HCT116 (cell line): ENCODE measurements at regions not wholly inside any gene's neighbourhood (a gene's known extent, or its start where the extent isn't known, plus 50 kb on each side); places are given as distances from the start of the nearest gene placed in this dataset.

Experiments used
- CTCF ChIP-seq, 3 experiments: fragments of 200-600 bp in 1 of 3; sonication (generic) in 1 of 3; IDR thresholded peaks in 2 of 3; conservative IDR thresholded peaks in 1 of 3; 2 replicates each; pipeline ENCODE4 v1.5.1; 2012 to 2017; ENCODE audit warnings: low read depth in 2 of 3, low read length in 2 of 3, antibody characterized with exemption in 1 of 3, borderline replicate concordance in 1 of 3, control low read depth in 1 of 3, mild to moderate bottlenecking in 1 of 3, mixed read lengths in 1 of 3, mixed run types in 1 of 3, moderate library complexity in 1 of 3; ENCODE audit not compliant: insufficient read depth in 1 of 3
- EZH2 ChIP-seq: fragments of 200-600 bp; sonication (generic); IDR thresholded peaks from 2 replicates; pipeline ENCODE4 v1.6.1; 2017; ENCODE audit warnings: antibody characterized with exemption, mixed run types
- MAX ChIP-seq: IDR thresholded peaks from 2 replicates; pipeline ENCODE4 v1.6.1; 2012
- POLR2A ChIP-seq: IDR thresholded peaks from 2 replicates; pipeline ENCODE4 v1.7.0; 2011; ENCODE audit warnings: borderline replicate concordance; ENCODE audit not compliant: insufficient read depth, insufficient read length; ENCODE audit errors: extremely low read depth
- POLR2AphosphoS5 ChIP-seq: IDR thresholded peaks from 2 replicates; pipeline ENCODE4 v1.6.1; 2011; ENCODE audit warnings: mild to moderate bottlenecking, low read depth, low read length, moderate library complexity

GRCh38 chr14:98244966-98245569, 1026.9 kb downstream of the BCL11B start:
- TF ChIP-seq CTCF (IDR thresholded peaks at IDR 0.05 in 2 of 3, conservative IDR thresholded peaks at IDR 0.05 in 1 of 3; ENCODE audit: borderline replicate concordance in 1 of 3, insufficient read depth in 1 of 3, low read depth in 2 of 3, low read length in 2 of 3) (no peak), EZH2 (no peak), POLR2A (no peak), MAX (no peak), POLR2AphosphoS5 (no peak)
